ENCODE measurements at regions not wholly inside any gene's neighbourhood (a gene's known extent, or its start where the extent isn't known, plus 50 kb on each side); places are given as distances from the start of the nearest gene placed in this dataset.

DNA sequence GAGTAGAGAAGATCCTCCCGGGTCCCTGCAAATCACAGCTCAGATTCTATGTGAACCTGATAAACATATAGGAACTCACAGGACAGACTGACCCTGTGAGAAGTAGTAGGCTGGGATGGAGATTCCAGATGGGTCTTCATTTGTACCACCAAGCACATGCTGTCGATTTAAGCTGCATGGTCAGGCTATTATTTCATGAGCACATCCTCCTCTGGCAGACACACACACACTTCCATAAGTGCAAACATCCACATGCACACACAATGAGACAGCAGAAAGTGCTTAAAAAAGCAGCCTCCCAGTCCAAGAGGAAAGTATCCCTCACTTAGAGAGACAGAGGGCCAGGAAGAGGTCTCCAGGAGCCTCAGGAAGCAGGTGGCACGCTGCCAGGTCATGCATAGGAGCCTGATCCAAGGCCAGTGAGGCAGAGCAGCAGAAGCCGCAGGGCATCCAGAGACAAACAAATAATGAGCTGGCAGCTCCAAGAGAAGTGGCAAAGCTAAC, 131.8 kb downstream of the UNC5CL start:
- DNase-seq: peak; percentile 79

DNA sequence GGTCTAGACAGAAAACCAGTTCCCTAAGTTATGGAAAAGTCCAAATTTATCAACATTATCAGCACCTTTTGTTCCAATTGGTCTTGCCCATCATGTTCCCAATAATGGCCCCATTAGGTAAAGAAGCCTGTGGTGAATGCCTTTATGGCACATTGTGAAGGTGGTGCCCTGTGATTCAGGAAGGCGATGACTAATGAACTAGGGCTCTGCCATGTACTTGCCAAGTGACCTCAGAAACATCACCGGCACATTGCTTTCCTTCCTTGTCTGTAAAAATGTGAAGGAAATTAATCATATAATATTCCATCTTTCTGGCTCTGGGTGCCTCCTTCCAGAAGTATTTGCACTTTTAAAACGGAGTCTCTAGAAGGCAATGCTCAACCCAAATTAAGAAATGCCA, 132.3 kb downstream of the UNC5CL start:
- no peak for DNase-seq

DNA sequence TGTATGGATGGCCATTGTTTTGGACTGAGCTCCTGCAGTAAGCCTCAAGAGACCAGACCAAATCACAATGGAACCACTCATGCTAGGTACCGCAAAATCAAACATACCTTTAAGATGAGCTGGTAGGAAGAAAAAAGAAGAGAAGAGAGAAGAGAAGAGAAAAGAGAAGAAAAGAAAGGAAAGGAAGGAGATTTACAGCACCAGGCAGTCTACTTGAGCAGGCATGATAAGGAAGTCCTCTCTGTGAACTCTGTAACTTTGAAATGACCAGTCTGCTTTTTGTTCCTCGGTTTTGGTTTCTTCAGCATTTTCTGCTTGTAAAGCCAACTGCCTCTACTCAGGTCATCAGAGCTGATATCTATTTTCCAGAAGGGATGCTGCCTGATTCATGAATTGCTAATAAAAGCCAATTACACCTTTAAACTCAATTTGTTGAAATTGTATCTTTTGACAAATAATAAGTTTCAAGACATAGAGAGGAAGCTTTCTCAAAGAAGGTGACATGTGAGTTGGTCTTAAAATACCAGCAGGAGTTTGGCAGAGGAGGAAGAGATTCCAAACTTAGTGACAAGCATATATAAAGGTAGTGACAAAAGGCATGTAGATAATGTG, 134.3 kb downstream of the UNC5CL start:
- no peak for DNase-seq

DNA sequence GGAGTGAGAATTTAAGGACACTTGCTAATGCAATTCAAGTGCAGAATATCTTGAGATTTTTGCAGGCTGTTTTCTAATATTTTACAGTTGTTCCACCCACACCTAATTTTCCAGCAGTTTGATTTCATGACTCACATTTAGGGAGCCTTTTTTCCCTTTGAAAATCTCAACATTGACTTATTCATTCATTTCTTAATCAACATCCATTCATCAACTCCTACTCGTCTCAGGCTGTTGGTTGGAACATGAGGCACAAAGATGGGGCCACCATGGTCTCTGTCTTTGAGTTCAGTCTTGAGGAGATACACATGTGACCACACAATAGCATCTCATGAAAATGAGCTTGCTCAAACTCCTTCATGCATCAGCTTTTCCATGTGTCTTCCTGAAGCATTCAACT, 135.6 kb downstream of the UNC5CL start:
- no peak for DNase-seq

DNA sequence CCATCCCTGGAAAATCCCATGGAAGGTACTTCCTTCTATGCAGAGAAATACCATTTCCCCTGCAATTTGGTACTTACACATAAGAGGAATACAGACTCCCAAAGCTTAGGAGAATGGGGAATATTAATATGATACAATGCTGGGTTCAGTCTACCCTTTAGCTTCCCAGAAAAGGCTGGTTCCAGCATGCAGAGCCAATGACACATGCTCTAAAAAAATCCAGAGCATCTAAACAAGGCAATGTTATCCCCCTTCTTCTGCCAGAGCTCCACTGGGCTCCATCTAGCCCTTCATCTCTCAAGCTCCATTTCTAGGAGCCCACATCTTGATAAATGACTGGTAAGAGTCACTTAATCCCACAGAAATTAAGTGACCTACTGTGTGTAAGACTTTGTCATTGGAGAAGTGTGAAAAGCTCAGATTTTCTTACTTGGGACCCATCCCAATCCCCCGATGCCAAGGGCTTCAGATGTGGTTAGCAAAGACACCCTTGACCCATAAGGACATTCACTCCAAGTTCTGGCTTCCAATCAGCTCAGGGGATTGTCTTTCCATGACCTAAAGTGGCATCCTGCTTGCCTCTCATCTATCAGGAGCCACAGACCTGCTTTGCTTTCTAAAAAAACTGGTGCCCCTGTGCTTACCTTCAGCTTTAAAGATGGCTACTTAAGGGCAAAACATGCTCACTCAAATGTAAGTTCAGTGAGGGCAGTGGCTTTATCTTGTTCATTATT, 137.5 kb downstream of the UNC5CL start:
- no peak for DNase-seq

DNA sequence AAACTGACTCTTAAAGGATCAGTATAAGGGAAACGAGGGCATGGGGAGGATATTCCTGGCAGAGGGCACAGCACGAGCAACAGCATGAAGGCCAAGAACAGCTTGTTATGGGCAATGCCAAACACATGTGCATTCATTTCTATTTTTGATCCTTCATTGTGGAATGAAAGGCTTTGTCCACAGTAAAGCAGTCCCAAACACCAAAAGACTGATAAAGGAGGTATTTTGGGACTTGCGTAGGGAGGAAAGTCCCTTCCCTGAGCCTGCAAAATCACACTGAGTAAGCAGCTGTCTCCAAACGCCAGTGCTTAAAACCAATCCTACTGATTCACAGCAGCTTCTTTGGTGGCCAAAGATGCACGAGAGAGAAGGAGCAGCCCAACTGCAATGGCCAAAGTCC, 138.2 kb downstream of the UNC5CL start:
- no peak for DNase-seq

DNA sequence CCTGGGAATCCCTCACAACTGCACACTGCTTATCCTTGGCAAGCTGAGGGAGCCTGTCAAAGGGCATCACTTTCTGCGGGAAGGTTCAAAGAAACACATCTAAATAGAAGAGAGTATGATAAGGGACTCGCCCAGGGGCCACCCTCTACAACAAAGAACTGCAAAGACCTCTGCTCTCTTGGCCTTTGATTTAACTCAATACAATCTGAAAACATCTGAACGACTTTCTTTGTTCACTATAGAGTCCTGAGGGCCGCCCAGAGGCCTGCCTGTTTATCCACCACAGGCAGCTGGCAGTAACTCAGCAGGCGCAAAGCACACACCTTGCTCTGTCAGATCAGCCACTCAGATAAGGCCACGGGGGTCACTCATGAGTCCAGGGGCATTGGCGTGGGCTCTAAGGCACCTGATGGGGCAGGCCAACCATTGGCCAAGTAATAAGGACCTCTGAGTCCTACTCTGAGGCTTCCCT, 139.3 kb downstream of the UNC5CL start:
- no peak for DNase-seq

DNA sequence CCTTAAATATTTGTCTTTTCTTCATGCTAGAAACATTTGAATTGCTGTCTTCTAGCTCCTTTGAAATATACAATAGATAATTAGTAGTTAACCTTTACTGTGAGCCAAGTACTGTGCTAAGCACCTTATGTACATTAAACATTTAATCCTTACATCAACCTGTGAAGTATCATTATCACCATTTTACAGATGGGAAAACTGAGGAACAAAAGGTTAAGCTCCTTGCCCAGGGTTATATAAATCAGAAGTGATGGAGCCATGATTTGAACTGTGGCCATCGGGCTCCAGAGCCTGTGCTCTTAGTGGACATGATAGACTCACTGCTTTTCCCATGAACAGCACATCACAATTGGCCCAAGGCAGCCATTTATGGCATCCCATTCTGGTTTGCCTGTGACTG, 140.9 kb downstream of the UNC5CL start:
- no peak for DNase-seq

DNA sequence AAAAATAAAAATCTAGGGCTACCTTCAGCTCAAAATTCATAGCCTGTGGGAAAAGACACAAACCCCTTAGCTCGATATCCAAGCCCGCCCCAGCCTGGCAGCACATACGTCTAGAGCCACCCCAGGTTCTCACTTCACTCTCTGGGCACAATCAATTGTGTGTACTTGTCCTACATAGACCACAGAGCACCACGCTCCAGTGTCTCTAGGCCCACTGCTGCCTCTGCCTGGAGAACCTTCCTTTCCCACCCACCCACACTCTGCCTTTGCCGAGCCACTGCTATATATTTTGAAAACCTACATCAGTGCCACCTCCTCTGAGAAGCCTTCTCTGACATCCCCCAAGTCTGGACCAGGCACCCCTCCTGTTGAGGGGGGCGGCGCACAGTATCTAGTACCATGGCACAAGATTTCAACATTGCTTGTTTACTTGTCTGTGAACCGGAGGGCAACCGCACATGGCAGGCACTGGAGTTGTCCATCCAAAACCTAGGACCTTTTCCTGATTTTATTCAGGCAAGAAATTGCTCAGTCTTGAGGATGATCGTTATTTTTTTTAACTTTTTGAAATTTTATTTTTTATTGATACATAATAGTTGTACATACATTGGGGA, 141.5 kb downstream of the UNC5CL start:
- DNase-seq: no peak

DNA sequence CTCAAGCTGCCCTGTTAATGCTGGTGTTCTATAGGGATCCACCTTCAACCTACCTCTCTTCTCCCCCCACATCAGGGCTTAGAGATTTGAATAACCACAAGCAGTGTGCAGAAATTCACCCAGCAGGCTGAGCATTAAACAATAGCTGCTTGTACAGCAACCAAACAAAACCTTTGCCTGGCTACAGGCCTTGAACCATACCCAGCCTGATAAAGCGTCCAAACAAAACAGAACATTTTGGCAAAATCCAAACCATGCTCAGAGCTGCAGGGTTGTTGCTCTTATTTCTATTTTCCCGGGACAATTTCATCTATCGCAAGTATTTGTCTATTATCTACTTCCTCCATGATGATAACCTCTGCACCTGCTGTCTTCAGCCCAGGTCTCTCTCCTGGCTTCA, 142.3 kb downstream of the UNC5CL start:
- no peak for DNase-seq

DNA sequence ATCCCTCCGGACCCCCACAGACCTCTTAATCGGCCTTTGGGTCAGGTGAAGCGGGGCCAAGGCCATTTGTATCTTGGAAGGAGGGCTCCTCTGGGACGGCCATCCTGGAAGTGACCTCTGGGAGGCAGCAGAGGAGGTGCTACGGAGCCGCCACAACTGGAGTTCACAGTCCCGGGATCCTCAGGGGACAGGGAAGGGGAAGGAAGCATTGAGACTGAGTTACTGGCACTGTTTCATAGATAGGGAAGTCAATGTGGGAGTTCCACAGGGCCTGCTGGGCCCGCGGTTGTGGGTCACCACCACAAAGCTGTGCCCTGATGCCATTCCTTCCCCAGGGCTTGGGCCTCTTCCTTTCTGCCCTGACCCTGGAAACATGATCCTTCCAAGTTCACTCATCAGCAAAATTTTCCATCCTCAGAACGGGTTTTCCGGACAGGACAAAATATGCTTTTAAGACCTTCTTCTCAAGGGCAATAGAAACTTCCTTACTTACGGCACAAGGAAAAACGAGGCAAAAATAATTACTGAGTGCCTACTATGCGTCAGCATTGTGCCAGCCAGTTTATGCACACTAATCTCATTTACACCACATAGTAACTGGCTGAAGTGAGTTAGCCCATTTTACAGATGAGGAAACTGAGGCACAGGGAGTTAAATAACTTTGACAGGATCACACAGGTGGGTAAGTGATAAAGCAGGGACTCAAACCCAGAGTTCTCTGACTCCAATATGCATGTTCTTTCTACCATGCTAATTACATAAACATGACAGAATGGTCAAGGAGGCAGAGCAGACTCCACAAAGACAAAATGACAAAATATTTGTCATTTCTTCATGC, 143.8 kb downstream of the UNC5CL start:
- no peak for DNase-seq

DNA sequence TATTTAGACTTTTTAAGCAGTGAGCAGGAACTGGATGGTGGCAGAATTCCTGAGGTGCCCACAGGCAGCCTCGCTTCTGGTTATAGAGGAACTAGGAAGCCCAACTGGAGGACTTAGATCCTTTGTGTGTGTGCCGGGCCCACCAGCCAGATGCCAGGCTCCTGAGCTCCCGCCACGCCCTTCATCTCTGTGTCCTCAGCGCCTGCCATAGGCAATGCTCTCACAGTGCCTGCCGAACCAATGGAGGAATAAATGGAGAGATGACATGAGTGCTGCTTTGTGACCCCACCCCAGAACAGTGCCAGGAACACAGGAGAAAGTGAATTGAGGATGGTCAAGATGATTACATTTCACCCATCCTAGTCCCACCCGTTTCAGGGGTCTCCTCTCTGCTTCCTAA, 146.0 kb downstream of the UNC5CL start:
- DNase-seq: no peak

DNA sequence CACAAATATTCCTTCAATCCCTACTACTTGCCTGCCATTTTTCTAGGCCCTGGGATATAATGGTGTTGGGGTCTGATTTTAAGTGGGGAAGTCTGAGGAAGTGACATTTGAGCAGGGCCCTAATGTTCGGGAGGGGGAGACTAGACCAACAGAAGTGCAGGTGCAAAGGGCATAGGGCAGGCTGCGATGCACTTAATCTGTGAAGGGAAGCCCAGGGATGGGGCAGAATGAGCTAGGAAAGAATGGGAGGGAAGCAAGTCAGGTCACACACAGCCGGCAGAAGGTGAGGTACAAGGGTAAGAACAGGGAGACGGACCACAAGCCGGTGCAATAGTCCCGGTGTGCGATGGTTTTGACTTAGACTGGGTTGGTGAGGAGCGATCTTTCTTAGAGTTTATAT, 146.8 kb downstream of the UNC5CL start:
- no peak for DNase-seq

DNA sequence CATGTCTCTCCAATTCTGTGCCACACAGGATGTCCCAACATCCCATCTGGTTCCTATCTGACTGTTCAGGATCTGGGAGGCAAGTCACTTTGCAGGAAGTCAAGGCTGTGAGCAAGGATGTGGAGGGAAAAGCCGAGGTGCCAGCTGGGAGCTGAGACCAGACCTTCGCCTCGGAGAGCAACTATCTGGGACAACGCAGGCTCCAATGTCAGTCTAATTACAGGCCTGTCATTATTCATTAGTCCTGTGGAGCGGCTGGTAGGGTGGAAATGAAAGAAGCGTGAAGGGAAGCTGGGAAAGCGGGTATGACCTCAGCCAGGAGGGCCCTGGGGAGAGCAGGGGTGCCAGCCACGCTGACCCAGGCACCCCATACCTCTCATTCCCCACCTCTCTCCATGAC, 147.3 kb downstream of the UNC5CL start:
- no peak for DNase-seq

DNA sequence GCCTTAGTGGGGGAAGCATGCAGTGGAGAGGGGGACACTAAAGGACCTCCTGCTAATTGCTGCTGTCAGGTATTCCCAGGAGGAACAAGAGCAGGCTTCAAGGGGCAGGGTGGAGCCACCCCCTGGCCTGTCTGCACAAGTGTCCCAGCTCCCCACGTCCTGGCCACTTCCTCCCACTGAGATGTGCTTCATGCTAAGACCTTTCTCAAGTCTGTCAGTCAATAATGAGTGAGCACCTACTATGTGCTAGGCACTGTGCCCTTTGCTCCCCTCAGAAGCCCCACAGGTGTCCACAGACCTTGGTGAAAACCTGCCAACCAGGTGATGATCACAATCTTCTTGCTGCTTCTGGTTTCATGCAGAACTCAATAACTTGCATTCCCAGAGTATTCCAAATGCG, 147.9 kb downstream of the UNC5CL start:
- no peak for DNase-seq

DNA sequence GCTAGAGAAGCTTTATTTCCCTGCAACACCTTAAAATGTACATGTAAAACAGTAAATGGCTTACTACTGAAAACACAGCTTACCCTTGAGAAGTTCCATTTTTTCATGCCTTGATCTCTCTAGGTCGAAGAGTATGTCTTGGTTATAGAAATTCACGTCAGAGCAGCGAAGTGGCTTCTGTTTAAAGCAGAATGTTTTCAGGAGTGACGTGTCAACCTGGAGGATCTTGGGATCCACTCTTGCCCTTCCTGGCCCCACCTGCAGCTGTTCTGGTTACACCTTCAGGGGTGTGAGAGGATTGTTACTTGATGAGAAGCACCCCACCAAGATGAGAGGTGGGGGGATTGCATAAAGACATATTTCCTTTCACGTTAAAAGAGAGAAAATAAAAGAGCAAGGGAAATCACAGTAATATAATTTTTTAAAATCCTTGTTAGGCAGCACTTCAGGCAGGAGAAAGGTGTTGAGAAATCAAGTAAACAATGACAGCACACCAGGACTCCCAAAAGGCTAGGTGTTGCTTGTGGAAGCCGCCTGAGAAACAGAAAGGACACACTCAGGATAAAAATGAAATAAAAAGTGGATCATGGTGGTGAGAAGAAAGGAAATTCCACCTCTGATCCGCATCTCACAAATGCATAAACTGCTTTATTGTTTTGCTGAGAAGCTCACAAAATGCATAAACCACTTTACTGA, 149.7 kb downstream of the UNC5CL start:
- DNase-seq: no peak

DNA sequence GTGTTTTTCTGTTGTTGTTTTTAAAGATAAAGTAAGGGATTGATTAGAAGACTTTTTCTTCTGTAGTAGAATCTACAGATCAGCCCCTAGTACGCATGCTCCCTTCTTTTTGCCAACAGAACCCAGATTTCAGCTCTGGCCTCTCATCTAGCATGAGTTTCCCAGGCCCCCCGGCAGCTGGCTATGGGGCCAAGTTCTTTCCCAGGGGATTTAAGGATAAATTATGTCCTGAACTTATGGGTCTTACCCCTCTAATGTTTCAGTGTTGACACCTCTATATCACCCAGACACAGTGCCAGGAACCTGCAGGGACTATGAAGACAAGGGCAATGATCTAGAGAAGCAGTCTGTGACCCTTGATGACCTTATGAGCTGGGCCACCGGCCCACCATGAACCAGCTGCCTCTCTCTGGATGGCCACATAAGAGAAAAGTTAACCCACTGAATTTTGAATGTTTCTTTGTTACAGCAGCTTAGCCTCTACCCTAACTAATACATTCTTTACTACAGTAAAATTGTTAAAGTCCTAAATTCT, 150.5 kb downstream of the UNC5CL start:
- DNase-seq: no peak

DNA sequence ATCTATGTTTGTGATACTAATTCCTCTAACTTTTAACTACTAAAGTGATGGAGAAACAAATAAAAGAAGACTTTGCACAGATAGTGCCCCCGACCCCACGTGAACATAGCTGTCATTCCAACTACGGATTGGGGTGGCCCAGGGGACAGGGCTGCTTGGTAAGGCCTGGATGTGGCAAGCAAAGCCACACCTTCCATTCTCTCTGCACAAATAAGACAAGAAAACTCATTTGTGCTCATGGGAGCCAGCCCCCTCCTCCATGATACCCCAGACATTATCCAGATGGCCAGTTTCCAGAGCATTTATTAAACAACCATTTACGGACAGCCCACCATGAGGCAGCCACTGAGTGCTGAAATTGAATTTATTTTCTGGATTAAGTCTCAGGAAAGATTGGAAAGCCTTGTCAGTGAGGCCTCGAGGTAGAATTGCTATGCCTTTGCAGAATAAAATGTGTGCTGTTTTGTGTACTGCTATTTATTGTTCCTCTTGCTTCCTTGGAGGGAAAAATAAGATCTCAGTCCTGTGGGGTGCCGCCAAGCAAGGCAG, 151.2 kb downstream of the UNC5CL start:
- DNase-seq: no peak

DNA sequence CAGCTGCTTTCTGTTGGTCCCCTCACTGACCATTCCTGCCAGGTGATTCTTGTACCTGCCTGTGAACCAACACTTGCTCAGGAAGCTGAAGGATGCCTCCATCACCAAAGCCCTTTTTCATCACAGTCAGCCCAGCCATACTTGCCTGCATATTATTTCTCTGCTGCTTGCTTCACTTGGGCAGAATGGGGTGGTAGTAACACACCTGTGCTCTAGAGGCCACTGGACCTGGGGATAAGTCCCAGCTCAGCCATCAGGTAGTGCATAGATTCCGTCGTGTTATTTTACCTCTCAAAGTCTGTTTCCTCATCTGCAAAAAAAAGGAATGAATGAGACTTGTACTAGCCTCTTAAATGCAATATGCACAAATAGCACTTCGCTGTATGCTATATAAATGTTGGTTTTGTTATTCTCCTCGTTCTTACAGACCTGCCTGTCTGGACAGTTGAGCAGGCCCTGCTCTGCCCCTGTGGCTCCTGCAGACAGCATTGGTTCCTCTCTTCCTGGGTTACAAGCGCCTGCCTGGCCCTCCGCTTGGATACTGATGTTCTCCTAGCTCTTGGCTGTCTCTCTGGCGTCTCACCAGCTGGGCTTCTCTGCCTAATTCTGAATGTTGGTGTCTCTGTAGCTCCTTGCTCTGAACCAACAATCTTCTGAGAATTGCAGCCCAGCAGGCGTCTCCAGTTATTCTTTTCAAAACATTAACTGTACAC, 151.8 kb downstream of the UNC5CL start:
- no peak for DNase-seq

DNA sequence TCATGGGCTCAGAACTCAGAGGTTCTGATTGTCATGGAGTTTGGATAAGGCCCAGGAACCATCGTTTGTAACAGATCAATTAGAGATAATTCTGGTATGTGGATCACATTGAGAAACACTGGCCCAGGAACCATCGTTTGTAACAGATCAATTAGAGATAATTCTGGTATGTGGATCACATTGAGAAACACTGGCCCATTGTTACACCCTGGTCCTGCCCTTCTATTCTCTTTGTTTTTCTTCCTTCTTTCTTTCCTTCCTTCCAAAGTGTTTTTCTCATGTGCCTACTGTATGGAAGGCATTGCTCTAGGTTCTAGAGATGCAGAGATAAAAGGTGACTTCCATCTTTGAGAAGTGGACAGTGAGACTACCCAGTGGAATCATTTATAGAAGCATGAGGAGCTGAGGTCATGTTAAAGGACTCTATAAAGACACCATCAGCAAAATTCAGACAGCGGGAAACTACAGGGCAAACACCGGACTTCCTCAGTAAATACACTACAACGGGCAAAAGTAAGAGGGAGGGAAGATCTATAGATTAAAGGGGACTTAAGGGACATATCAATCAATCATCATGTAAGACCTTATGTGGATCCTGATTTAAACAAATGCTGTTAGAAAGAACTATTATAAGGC, 153.8 kb downstream of the UNC5CL start:
- DNase-seq: no peak
